Erythroblast (primary cell): ENCODE measurements at regions not wholly inside any gene's neighbourhood (a gene's known extent, or its start where the extent isn't known, plus 50 kb on each side); places are given as distances from the start of the nearest gene placed in this dataset.

Experiments
- GATA1 ChIP-seq: IDR thresholded peaks from 2 replicates; pipeline ENCODE4 v1.6.1; 2011; ENCODE audit warnings: low read depth, mild to moderate bottlenecking, control low read depth, low read length, moderate library complexity
- POLR2A ChIP-seq: IDR thresholded peaks from 2 replicates; pipeline ENCODE4 v1.6.1; 2011; ENCODE audit warnings: mild to moderate bottlenecking, low read length

GRCh38 chr12:91774434-91774921 is 371.2 kb downstream of the BTG1 start:
- TF ChIP-seq POLR2A (no peak), GATA1 (no peak)
